ENCODE measurements at regions not wholly inside any gene's neighbourhood (a gene's known extent, or its start where the extent isn't known, plus 50 kb on each side); places are given as distances from the start of the nearest gene placed in this dataset.

DNA sequence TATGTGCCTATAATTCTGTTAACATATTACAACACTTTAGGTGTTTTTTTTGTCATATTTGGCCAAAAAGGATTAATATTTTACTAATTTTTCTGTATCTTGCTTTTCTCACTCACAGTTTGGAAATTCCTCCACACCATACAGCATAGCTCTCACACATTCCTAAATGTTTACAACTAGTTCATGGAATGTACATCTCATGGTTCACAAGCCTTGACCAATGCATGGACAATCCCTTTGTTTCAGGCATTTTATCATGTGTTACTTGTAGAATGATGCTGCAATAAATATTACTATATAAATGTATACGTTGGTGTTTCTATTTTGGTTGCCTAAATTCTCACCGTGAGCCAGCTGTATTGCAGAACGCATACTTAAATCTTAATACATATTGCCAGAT lies 80.5 kb upstream of the SPATA31C2 start:
- DNase-seq (ENCODE audit: low read depth, low spot score) (no peak), ATAC-seq (no peak)
- H3K36me3 ChIP-seq (ENCODE audit: control insufficient read depth in 1 of 2, insufficient read depth in 2 of 2, low read length in 2 of 2), result no peaks in the 10 kb centered on the region
- intact Hi-C loops (cut with micrococcal nuclease), result no loop called here
- H3K79me2 ChIP-seq (ENCODE audit: insufficient read depth, low read length), result no peaks in the 10 kb centered on the region
- no peak overlapping the region for H3K27ac ChIP-seq (ENCODE audit: low read depth, low read length)
- no peaks in the 10 kb centered on the region for H3K4me1 ChIP-seq (ENCODE audit: control insufficient read depth in 1 of 2, insufficient read depth in 2 of 2, low read length in 2 of 2)
- H2AFZ ChIP-seq (ENCODE audit: low read depth, low read length, poor library complexity, severe bottlenecking), result no peak overlapping the region
- no peak overlapping the region for H3K9ac ChIP-seq (ENCODE audit: low read length)
- TF ChIP-seq, protein P1, sequence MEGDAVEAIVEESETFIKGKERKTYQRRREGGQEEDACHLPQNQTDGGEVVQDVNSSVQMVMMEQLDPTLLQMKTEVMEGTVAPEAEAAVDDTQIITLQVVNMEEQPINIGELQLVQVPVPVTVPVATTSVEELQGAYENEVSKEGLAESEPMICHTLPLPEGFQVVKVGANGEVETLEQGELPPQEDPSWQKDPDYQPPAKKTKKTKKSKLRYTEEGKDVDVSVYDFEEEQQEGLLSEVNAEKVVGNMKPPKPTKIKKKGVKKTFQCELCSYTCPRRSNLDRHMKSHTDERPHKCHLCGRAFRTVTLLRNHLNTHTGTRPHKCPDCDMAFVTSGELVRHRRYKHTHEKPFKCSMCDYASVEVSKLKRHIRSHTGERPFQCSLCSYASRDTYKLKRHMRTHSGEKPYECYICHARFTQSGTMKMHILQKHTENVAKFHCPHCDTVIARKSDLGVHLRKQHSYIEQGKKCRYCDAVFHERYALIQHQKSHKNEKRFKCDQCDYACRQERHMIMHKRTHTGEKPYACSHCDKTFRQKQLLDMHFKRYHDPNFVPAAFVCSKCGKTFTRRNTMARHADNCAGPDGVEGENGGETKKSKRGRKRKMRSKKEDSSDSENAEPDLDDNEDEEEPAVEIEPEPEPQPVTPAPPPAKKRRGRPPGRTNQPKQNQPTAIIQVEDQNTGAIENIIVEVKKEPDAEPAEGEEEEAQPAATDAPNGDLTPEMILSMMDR (IDR thresholded peaks at IDR 0.05 in 2 of 3, conservative IDR thresholded peaks at IDR 0.05 in 1 of 3; ENCODE audit: borderline replicate concordance in 1 of 3, insufficient read depth in 1 of 3, low read depth in 2 of 3, low read length in 2 of 3), result no peak
- TF ChIP-seq JUND (IDR thresholded peaks at IDR 0.05) (no peak), YY1 (IDR thresholded peaks at IDR 0.05; ENCODE audit: extremely low read depth, insufficient replicate concordance, low read depth, low read length) (no peak), POLR2AphosphoS5 (IDR thresholded peaks at IDR 0.05; ENCODE audit: low read depth, low read length) (no peak), SP1 (IDR thresholded peaks at IDR 0.05; ENCODE audit: low read depth) (no peak)
- TF ChIP-seq, protein P2, sequence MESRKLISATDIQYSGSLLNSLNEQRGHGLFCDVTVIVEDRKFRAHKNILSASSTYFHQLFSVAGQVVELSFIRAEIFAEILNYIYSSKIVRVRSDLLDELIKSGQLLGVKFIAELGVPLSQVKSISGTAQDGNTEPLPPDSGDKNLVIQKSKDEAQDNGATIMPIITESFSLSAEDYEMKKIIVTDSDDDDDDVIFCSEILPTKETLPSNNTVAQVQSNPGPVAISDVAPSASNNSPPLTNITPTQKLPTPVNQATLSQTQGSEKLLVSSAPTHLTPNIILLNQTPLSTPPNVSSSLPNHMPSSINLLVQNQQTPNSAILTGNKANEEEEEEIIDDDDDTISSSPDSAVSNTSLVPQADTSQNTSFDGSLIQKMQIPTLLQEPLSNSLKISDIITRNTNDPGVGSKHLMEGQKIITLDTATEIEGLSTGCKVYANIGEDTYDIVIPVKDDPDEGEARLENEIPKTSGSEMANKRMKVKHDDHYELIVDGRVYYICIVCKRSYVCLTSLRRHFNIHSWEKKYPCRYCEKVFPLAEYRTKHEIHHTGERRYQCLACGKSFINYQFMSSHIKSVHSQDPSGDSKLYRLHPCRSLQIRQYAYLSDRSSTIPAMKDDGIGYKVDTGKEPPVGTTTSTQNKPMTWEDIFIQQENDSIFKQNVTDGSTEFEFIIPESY (IDR thresholded peaks at IDR 0.05; ENCODE audit: extremely low read depth, insufficient replicate concordance, low read length), result no peak
- H3K9me3 ChIP-seq (ENCODE audit: control insufficient read depth in 1 of 2, insufficient read depth in 1 of 2, low read depth in 1 of 2, low read length in 2 of 2), result no peaks in the 10 kb centered on the region
- no peak overlapping the region for H3K4me3 ChIP-seq (replicated peaks in 1 of 2; ENCODE audit: low read depth in 1 of 2, low read length in 2 of 2)
- H3K27me3 ChIP-seq (ENCODE audit: insufficient read depth, low read length), result no peaks in the 10 kb centered on the region
- ChIA-PET CTCF (no interaction called here), POLR2A (no interaction called here), RAD21 (ENCODE audit: low non-redundant PET in 1 of 2, low total read pairs in 2 of 2, uncharacterized antibody in 2 of 2, unreplicated experiment in 2 of 2) (no interaction called here)
- no TSS peak for BruUV-seq (replicated peaks)
- H3K9me2 ChIP-seq (ENCODE audit: insufficient read depth), result no peaks in the 10 kb centered on the region
- H4K20me1 ChIP-seq (ENCODE audit: insufficient read depth), result no peaks in the 10 kb centered on the region
- H3K4me2 ChIP-seq (ENCODE audit: low read length), result no peak overlapping the region
